H9 (cell line): ENCODE measurements at regions not wholly inside any gene's neighbourhood (a gene's known extent, or its start where the extent isn't known, plus 50 kb on each side); places are given as distances from the start of the nearest gene placed in this dataset.

ENCODE experiments used
- DNase-seq: peaks from one replicate; pipeline ENCODE4 v3.0.0-alpha.2; 2017
- H2AFZ ChIP-seq: one replicate; pipeline ENCODE4 v1.6.1; 2013; ENCODE audit warnings: mild to moderate bottlenecking, low read length, control low read depth, moderate library complexity
- H2AK5ac ChIP-seq: 2 replicates; pipeline ENCODE4 v1.6.1; 2013; ENCODE audit warnings: low read length, control low read depth, mixed read lengths; ENCODE audit not compliant: insufficient read length
- H2BK120ac ChIP-seq: one replicate; pipeline ENCODE4 v1.6.1; 2013; ENCODE audit warnings: low read depth, mild to moderate bottlenecking, low read length, control low read depth, inconsistent platforms; ENCODE audit not compliant: poor library complexity, severe bottlenecking
- H2BK12ac ChIP-seq: 2 replicates; pipeline ENCODE4 v1.6.1; 2013; ENCODE audit warnings: low read length, control low read depth, mixed read lengths, low read depth; ENCODE audit not compliant: insufficient read length
- H2BK15ac ChIP-seq: 2 replicates; pipeline ENCODE4 v1.6.1; 2013; ENCODE audit warnings: low read depth, low read length, control low read depth
- H2BK20ac ChIP-seq: one replicate; pipeline ENCODE4 v1.6.1; 2013; ENCODE audit warnings: low read depth, mild to moderate bottlenecking, low read length, control low read depth, inconsistent platforms; ENCODE audit not compliant: poor library complexity, severe bottlenecking
- H2BK5ac ChIP-seq: 2 replicates; pipeline ENCODE4 v1.6.1; 2013; ENCODE audit warnings: low read length, control low read depth, mixed read lengths; ENCODE audit not compliant: insufficient read length
- H3K14ac ChIP-seq: 2 replicates; pipeline ENCODE4 v1.6.1; 2013; ENCODE audit warnings: low read length, control low read depth; ENCODE audit not compliant: insufficient read depth
- H3K18ac ChIP-seq: 2 replicates; pipeline ENCODE4 v1.6.1; 2013; ENCODE audit warnings: low read depth, mild to moderate bottlenecking, mixed read lengths, low read length, control low read depth; ENCODE audit not compliant: insufficient read length
- H3K23ac ChIP-seq: 2 replicates; pipeline ENCODE4 v1.6.1; 2013; ENCODE audit warnings: low read length, control low read depth, mixed read lengths, low read depth; ENCODE audit not compliant: insufficient read length
- H3K23me2 ChIP-seq: 2 replicates; pipeline ENCODE4 v1.6.1; 2013; ENCODE audit warnings: low read depth, mild to moderate bottlenecking, mixed read lengths, low read length, control low read depth; ENCODE audit not compliant: insufficient read length, poor library complexity, severe bottlenecking
- H3K27ac ChIP-seq: 2 replicates; pipeline ENCODE4 v1.5.1; 2013; ENCODE audit warnings: low read length, control low read depth, mixed read lengths, low read depth; ENCODE audit not compliant: insufficient read length
- H3K27me3 ChIP-seq: 2 replicates; pipeline ENCODE4 v1.6.1; 2013; ENCODE audit warnings: low read length, control low read depth, inconsistent platforms; ENCODE audit not compliant: insufficient read depth
- H3K4ac ChIP-seq: 2 replicates; pipeline ENCODE4 v1.6.1; 2013; ENCODE audit warnings: low read depth, mild to moderate bottlenecking, control low read depth, inconsistent platforms, low read length, moderate library complexity
- H3K4me1 ChIP-seq: 2 replicates; pipeline ENCODE4 v1.6.1; 2013; ENCODE audit warnings: low read length, control low read depth, inconsistent platforms; ENCODE audit not compliant: insufficient read depth
- H3K4me2 ChIP-seq: 2 replicates; pipeline ENCODE4 v1.6.1; 2013; ENCODE audit warnings: low read length, control low read depth, mixed read lengths; ENCODE audit not compliant: insufficient read length, insufficient read depth
- H3K56ac ChIP-seq: 2 replicates; pipeline ENCODE4 v1.6.1; 2013; ENCODE audit warnings: low read depth, mild to moderate bottlenecking, mixed read lengths, low read length, control low read depth; ENCODE audit not compliant: insufficient read length
- H3K79me1 ChIP-seq: 2 replicates; pipeline ENCODE4 v1.6.1; 2013; ENCODE audit warnings: low read depth, mild to moderate bottlenecking, moderate library complexity, low read length, control low read depth, inconsistent platforms; ENCODE audit not compliant: insufficient read depth, poor library complexity, severe bottlenecking
- H3K79me2 ChIP-seq: 2 replicates; pipeline ENCODE4 v1.6.1; 2013; ENCODE audit warnings: low read length, control low read depth, inconsistent platforms; ENCODE audit not compliant: insufficient read depth
- H3K9ac ChIP-seq: 2 replicates; pipeline ENCODE4 v1.6.1; 2013; ENCODE audit warnings: low read length, control low read depth, mixed read lengths; ENCODE audit not compliant: insufficient read length; ENCODE audit errors: extremely low read depth
- H3K9me3 ChIP-seq: one replicate; pipeline ENCODE4 v1.6.1; 2013; ENCODE audit warnings: low read depth, low read length, inconsistent platforms; ENCODE audit not compliant: control insufficient read depth
- H3T11ph ChIP-seq: one replicate; pipeline ENCODE4 v1.6.1; 2013; ENCODE audit warnings: mild to moderate bottlenecking, low read length, control low read depth, inconsistent platforms
- H4K20me1 ChIP-seq: one replicate; pipeline ENCODE4 v1.6.1; 2013; ENCODE audit not compliant: control insufficient read depth, insufficient read length, insufficient read depth
- H4K5ac ChIP-seq: 2 replicates; pipeline ENCODE4 v1.6.1; 2013; ENCODE audit warnings: low read depth, mild to moderate bottlenecking, mixed read lengths, low read length, control low read depth; ENCODE audit not compliant: insufficient read length
- H4K8ac ChIP-seq: replicated peaks from 2 replicates; pipeline ENCODE4 v1.6.1; 2013; ENCODE audit warnings: low read length, control low read depth, mixed read lengths, low read depth; ENCODE audit not compliant: insufficient read length
- H4K91ac ChIP-seq: 2 replicates; pipeline ENCODE4 v1.6.1; 2013; ENCODE audit warnings: low read depth, mild to moderate bottlenecking, moderate library complexity, mixed read lengths, low read length, control low read depth; ENCODE audit not compliant: insufficient read length
- H3K27ac Mint-ChIP-seq, 3 experiments: 2 replicates in 2 of 3; 3 replicates in 1 of 3; pipeline ENCODE4 v1.8.0; 2020 to 2021; ENCODE audit warnings: mixed read lengths in 3 of 3, mild to moderate bottlenecking in 1 of 3, moderate library complexity in 1 of 3
- H3K27me3 Mint-ChIP-seq: 2 replicates; pipeline ENCODE4 v1.8.0; 2021; ENCODE audit warnings: low read depth, mild to moderate bottlenecking, moderate library complexity, mixed read lengths
- H3K36me3 Mint-ChIP-seq, 3 experiments: 2 replicates in 2 of 3; 3 replicates in 1 of 3; pipeline ENCODE4 v1.8.0; 2020 to 2021; ENCODE audit warnings: low read depth in 3 of 3, mixed read lengths in 3 of 3; ENCODE audit not compliant: insufficient read depth in 1 of 3
- H3K4me1 Mint-ChIP-seq, 2 experiments: 2 replicates each; pipeline ENCODE4 v1.8.0; 2020; ENCODE audit warnings: mixed read lengths in 2 of 2
- H3K4me3 Mint-ChIP-seq, 2 experiments: 2 replicates in 1 of 2; 3 replicates in 1 of 2; pipeline ENCODE4 v1.8.0; 2020 to 2021; ENCODE audit warnings: mild to moderate bottlenecking in 2 of 2, mixed read lengths in 2 of 2, moderate library complexity in 1 of 2
- H3K9me3 Mint-ChIP-seq, 2 experiments: 2 replicates in 1 of 2; 3 replicates in 1 of 2; pipeline ENCODE4 v1.8.0; 2020; ENCODE audit warnings: mild to moderate bottlenecking in 2 of 2, mixed read lengths in 2 of 2, moderate library complexity in 1 of 2
- CTCF ChIP-seq: fragments of 200-600 bp; sonication (generic); conservative IDR thresholded peaks from 3 replicates; pipeline ENCODE4 v1.8.0; 2021; ENCODE audit warnings: antibody characterized with exemption, mild to moderate bottlenecking
- WGBS: extraction: QIAGEN DNeasy Blood & Tissue Kit; methylation state at CpG from one replicate; pipeline ENCODE4 v1.1.7; 2013; ENCODE audit warnings: missing lambda C conversion rate, low lambda C conversion rate, mixed read lengths; ENCODE audit not compliant: insufficient read length; ENCODE audit errors: extremely low coverage; 5-methylcytosine and 5-hydroxymethylcytosine counted together

DNA sequence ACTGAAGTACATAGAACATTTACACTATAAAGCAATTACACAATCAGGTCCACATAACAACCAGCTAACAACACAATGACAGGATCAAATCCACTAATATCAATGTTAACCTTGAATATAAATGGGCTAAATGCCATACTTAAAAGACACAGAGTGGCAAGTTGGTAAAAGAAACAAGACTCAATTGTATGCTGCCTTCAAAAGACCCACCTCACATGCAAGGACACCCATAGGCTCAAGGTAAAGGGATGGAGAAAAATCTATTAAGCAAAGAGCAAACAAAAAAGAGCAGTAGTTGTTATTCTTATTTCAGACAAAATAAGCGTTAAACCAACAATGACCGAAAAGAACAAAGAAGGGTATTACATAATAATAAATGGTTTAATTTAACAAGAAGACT, 183.3 kb downstream of the PYDC2 start:
- no peaks in the 10 kb centered on the region for H4K20me1 ChIP-seq
- no peak for DNase-seq
- H2BK120ac ChIP-seq: no peak overlapping the region
- no peak overlapping the region for H4K8ac ChIP-seq
- no peak for TF ChIP-seq CTCF
- H3K9ac ChIP-seq: no peak overlapping the region
- H3K23ac ChIP-seq: no peak overlapping the region
- Mint-ChIP-seq H3K27me3 (no peaks in the 10 kb centered on the region), H3K4me1 (peaks cover 9 to 17% of the 10 kb centered on the region in 2 experiments), H3K36me3 (peaks cover 9 to 20% (median 9%) of the 10 kb centered on the region in 3 experiments), H3K4me3 (no peak overlapping the region), H3K27ac (no peak overlapping the region), H3K9me3 (peaks cover 13 to 25% of the 10 kb centered on the region in 2 experiments)
- no peaks in the 10 kb centered on the region for H3K79me1 ChIP-seq
- no peak overlapping the region for H3K56ac ChIP-seq
- no peak overlapping the region for H3K14ac ChIP-seq
- no CpG with 5 or more reads among the region's 2 CpGs for WGBS
- H3K4me1 ChIP-seq: no peaks in the 10 kb centered on the region; the same call in 1 of the 2 replicates
- no peaks in the 10 kb centered on the region for H3K79me2 ChIP-seq
- no peak overlapping the region for H4K5ac ChIP-seq
- no peak overlapping the region for H2AK5ac ChIP-seq
- H3K27ac ChIP-seq: no peak overlapping the region
- H3K18ac ChIP-seq: no peak overlapping the region
- no peaks in the 10 kb centered on the region for H3K23me2 ChIP-seq
- H3K27me3 ChIP-seq: no peaks in the 10 kb centered on the region
- no peak overlapping the region for H3K4ac ChIP-seq
- H3K4me2 ChIP-seq: no peak overlapping the region
- no peak overlapping the region for H2BK12ac ChIP-seq
- no peak overlapping the region for H3T11ph ChIP-seq
- no peaks in the 10 kb centered on the region for H3K9me3 ChIP-seq
- H4K91ac ChIP-seq: no peak overlapping the region
- no peak overlapping the region for H2AFZ ChIP-seq
- H2BK20ac ChIP-seq: no peak overlapping the region
- no peak overlapping the region for H2BK15ac ChIP-seq
- H2BK5ac ChIP-seq: no peak overlapping the region
